HG03280 (cell line): ENCODE measurements at regions not wholly inside any gene's neighbourhood (a gene's known extent, or its start where the extent isn't known, plus 50 kb on each side); places are given as distances from the start of the nearest gene placed in this dataset.
A peak's percentile ranks its signal among the peaks of the same experiment; 100 is the strongest.
"Not testable (repeated sequence)": the region's sequence is repeated elsewhere in the genome, so short reads cannot be mapped to it uniquely, and the experiment has no call there.

Experiments used
- ATAC-seq: cut with Tn5 transposase; IDR thresholded peaks from one replicate; pipeline ENCODE4 v1.9.1; 2021; ENCODE audit warnings: mild to moderate bottlenecking, moderate library complexity; ENCODE audit not compliant: unreplicated experiment

GRCh38 chr5:159802661-159803060 lies 113.6 kb upstream of the ADRA1B start:
- ATAC-seq = no peak

- ATAC-seq = no peak
Observed at GRCh38 chr5:159804121-159804520, 112.2 kb upstream of the ADRA1B start.

DNA sequence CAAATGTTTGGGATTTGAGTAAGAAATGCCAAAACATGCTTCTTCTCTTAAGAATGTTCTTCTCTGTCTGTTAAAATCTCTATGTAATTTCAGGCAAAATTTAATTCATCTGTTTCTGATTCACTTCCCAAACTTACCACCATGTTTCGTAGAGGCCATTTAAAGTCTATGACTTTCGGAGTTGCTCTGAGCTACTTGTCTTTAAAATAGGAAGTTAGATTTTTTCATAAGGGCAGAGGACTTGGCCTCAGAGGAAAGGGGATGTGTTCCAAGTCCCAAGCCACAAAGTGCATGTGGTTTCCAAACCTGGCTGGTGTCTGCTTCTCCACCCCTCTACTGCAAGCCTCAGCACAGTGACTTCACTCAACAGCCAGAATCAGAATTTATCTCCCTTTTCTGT lies 111.3 kb upstream of the ADRA1B start:
- ATAC-seq = no peak

- ATAC-seq = not testable (repeated sequence)
Observed at GRCh38 chr5:159807135-159807534, 109.1 kb upstream of the ADRA1B start.

DNA sequence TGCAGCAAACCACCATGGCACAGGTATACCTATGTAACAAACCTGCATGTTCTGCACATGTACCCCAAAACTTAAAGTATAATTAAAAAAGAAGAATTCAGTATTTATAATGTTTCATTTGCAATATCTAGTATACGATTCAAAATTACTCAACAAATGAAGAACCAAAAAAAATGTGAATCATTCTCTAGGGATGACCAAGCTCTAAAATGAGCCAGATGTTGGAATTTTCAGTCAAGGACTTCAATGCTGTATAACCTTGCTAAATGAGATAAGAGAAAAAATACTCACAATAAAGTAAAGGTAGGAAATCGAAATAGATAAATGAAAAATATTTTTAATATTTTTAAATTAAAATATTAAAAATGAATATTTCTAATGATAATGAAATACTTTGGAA lies 108.7 kb upstream of the ADRA1B start:
- no peak for ATAC-seq

- no peak for ATAC-seq
Observed at GRCh38 chr5:159811712-159812111, 104.6 kb upstream of the ADRA1B start.

DNA sequence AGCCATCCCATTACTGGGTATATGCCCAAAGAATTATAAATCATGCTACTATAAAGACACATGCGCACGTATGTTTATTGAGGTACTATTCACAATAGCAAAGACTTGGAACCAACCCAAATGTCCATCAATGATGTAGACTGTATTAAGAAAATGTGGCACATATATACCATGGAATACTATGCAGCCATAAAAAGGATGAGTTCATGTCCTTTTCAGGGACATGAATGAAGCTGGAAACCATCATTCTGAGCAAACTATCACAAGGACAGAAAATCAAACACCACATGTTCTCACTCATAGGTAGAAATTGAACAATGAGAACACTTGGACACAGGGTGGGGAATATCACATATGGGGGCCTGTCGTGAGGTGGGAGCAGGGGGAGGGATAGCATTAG lies 103.5 kb upstream of the ADRA1B start:
- not testable (repeated sequence) for ATAC-seq

- no peak for ATAC-seq
Observed at GRCh38 chr5:159814222-159814621, 102.1 kb upstream of the ADRA1B start.

GRCh38 chr5:159814805-159815585 lies 101.3 kb upstream of the ADRA1B start:
- no peak for ATAC-seq

GRCh38 chr5:159817262-159818029 lies 98.8 kb upstream of the ADRA1B start:
- no peak for ATAC-seq

- ATAC-seq = no peak
Observed at GRCh38 chr5:159819591-159820411, 96.5 kb upstream of the ADRA1B start.

DNA sequence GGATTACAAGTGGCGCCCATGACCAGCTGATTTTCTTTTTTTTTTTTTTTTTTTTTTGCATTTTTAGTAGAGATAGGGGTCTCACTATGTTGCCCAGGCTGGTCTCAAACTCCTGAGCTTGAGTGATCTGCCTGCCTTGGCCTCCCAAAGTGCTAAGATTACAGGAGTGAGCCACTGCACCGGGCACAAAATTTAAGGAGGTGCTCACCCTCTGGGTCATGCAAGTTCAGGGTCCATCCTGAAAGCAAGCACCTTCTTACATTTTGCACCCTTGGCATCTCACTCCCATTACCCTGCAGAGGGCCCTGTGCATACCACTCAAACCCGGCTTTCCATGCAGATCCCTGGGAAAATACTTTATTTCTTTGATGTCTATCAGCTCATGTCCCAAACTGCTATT lies 95.6 kb upstream of the ADRA1B start:
- ATAC-seq = no peak

GRCh38 chr5:159821461-159821940 lies 94.8 kb upstream of the ADRA1B start:
- no peak for ATAC-seq

DNA sequence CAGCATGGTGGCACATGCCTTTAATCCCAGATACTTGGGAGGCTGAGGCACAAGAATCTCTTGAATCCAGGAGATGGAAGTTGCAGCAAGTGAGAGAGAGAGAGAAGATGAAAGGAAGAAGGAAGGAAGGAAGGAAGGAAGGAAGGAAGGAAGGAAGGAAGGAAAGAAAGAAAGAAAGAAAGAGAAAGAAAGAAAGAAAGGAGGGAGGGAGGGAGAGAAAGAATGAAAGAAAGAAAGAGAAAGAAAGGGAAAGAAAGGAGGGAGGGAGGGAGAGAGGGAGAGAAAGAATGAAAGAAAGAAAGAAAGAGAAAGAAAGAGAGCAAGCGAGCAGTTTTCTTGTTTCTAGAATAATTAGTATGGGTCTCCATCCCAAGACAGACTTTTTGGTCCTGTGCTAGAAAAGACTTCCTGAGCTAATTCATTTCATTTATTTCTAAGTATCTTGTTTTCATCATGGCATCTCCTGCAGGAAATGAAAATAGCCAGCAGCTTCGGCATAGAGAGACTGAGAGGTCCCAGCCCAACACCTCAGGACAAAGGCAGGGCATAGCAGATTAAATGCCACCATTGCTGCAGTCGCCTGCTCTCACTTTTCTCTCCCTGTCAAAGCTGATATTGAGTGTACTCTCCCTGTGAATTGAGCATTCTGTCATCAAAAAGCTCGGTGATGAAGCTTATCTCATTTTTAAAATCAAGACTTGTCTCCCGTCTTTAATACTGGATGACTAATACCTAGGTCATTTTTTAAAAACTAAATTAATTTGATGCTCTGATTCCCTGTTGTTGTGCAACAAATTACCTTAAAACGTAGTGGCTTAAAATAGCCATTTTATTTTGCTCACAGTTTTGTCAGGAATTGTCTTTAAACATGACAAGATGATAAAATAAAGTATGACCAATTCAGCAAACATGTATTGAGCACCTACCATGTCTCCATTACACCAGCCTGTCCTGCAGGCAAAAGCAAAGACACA lies 91.8 kb upstream of the ADRA1B start:
- no peak for ATAC-seq

DNA sequence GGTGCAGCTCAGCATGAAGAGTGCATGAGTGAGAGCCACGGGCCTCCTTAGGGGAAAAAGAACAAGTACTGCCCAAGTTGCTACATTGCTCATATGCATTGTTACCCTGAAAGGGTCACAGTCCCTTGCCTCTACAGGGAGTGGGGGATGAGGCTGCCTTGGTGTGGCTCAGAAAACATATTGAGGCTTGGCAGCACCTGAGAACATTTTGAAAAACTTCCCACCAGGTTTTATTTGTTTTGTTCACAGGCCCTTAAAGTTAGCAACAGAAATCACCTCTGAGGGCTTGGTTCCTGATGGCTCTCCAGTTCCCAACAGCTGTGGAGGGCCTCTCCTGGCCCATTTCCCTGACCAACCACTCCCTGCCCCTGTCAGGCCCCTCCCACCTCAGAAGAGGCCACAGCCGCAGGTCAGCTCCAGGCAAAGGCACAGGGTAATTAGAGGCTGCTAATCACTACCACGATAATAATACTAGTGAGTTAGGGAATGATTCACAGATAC lies 90.7 kb upstream of the ADRA1B start:
- no peak for ATAC-seq

DNA sequence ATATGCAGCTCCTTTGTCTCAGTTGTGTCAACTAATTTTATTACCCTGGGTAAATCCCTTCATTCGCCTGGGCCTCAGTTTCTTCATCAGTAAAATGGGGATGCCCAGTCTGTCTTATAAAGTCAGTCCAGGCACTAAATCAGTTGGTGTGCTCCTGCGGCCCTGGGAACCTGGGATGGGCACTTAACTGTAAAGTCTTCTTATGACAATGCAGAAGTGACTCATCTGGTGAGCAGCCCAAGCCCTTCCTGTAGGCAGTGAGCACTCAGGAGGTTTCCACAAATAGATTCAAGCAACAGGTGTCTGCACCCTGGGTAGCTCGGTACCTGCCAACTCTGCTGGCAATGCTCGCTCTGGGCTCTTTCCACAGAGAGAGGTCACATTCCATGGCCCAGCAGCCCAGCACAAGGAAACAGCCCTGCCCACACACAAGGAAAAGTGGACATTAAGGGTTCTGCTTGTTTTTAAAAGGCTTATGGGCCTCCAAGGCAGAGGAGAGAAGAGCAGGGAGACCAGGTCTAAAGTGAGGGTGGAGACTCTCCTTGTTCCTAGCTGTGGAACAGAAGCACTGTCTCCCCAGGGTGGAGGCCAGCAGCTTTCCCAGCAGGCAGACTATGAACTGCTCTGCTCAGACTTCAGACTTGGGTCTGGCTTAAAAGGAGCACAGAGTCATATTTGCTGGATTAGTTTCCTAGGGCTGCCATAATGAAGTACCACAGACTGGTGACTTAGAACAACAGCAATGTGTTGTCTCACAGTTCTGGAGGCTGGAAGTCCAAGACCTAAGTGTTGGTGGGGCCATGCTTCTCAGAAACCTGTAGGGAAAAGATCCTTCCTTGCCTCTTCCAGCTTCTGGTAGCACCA lies 89.7 kb upstream of the ADRA1B start:
- peak; percentile 87 for ATAC-seq

- ATAC-seq = no peak
Observed at GRCh38 chr5:159827861-159828260, 88.4 kb upstream of the ADRA1B start.

- no peak for ATAC-seq
Observed at GRCh38 chr5:159832073-159832472, 84.2 kb upstream of the ADRA1B start.

DNA sequence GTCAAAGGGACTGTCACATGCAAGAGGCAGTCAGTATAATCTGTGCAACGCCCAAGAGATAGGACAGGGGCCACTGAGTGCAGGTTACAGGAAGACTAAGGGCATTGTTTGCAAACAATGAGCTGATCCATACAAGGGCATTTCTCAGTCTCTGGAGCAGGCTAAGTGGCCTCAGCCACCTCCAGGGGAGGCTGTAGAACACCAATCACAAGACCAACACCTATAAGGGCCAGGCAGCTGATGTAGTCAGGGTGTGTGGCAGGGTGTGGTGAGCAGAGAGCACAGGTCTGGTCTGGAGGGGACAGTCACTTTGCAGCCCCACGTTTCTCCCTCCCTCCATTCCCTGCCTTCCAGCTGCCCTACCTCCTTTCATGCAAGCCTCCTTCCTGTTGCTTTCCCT lies 83.2 kb upstream of the ADRA1B start:
- no peak for ATAC-seq
